GM12878 (cell line): ENCODE measurements at regions not wholly inside any gene's neighbourhood (a gene's known extent, or its start where the extent isn't known, plus 50 kb on each side); places are given as distances from the start of the nearest gene placed in this dataset.

Experiments
- ATAC-seq: fragments of 200-7000 bp; cut with Tn5 transposase; 3 replicates; pipeline ENCODE4 v1.9.1; 2020; ENCODE audit warnings: mild to moderate bottlenecking, moderate library complexity
- BruUV-seq: library from RNA; stranded (reverse); fragments of 400-500 nt; replicated peaks from 2 replicates; lab custom pipeline; 2021; lab: Mats Ljungman, UMichigan
- CTCF ChIA-PET: fragments of 300-600 bp; sonication (Branson Sonifier 250); formaldehyde crosslinking; extraction: SDS; loops from one replicate; lab custom pipeline; 2021; ENCODE audit warnings: inconsistent platforms; lab: Yijun Ruan, JAX
- POLR2A ChIA-PET: fragments of 350-600 bp; formaldehyde crosslinking; extraction: SDS; loops from one replicate; lab custom pipeline; 2021; ENCODE audit warnings: inconsistent platforms; lab: Charles Lee
- RAD21 ChIA-PET: fragments of 300-600 bp; sonication (Branson Sonifier 250); formaldehyde crosslinking; loops from one replicate; lab custom pipeline; 2023; ENCODE audit warnings: antibody characterized with exemption; ENCODE audit not compliant: unreplicated experiment; lab: Charles Lee
- SMC1A ChIA-PET: fragments of 300-600 bp; sonication (Branson Sonifier 250); formaldehyde crosslinking; loops from one replicate; lab custom pipeline; 2023; ENCODE audit not compliant: unreplicated experiment, uncharacterized antibody; lab: Charles Lee
- DNase-seq: peaks from one replicate; pipeline ENCODE4 v3.0.0-alpha.2; 2011; ENCODE audit warnings: low read depth, low spot score
- FAIRE-seq: peaks from 3 replicates; lab custom pipeline; 2011; peaks lifted over from hg19 to GRCh38; lab: Jason Lieb, UNC
- H2AFZ ChIP-seq: 2 replicates; pipeline ENCODE4 v1.6.0; 2011; ENCODE audit warnings: low read depth, low read length, control low read depth; ENCODE audit not compliant: control insufficient read depth
- H3K27ac ChIP-seq: 2 replicates; pipeline ENCODE4 v1.5.1; 2011; ENCODE audit warnings: control low read depth; ENCODE audit not compliant: control insufficient read depth, insufficient read depth
- H3K27me3 ChIP-seq, 2 experiments: replicated peaks in 1 of 2; 2 replicates each; pipeline versions ENCODE4 v1.6.0 to v1.6.1; 2011; ENCODE audit warnings: low read length in 1 of 2; ENCODE audit not compliant: control insufficient read depth in 2 of 2, insufficient read depth in 2 of 2
- H3K36me3 ChIP-seq, 2 experiments: 2 replicates each; pipeline ENCODE4 v1.5.1; 2011; ENCODE audit warnings: low read length in 1 of 2; ENCODE audit not compliant: control insufficient read depth in 2 of 2, insufficient read depth in 2 of 2
- H3K4me1 ChIP-seq: 2 replicates; pipeline ENCODE4 v1.6.1; 2011; ENCODE audit warnings: mild to moderate bottlenecking, low read length, moderate library complexity, mixed read lengths; ENCODE audit not compliant: control insufficient read depth, insufficient read depth
- H3K4me2 ChIP-seq: 2 replicates; pipeline ENCODE4 v1.6.0; 2011; ENCODE audit warnings: control low read depth; ENCODE audit not compliant: control insufficient read depth, insufficient read depth
- H3K4me3 ChIP-seq: fragments of 200-600 bp; sonication (generic); 2 replicates; pipeline ENCODE4 v1.5.1; 2016
- H3K79me2 ChIP-seq: 2 replicates; pipeline ENCODE4 v1.6.0; 2011; ENCODE audit warnings: low read length; ENCODE audit not compliant: control insufficient read depth, insufficient read depth
- H3K9ac ChIP-seq: 2 replicates; pipeline ENCODE4 v1.8.0; 2011; ENCODE audit warnings: low read length, control low read depth, mixed read lengths; ENCODE audit not compliant: control insufficient read depth, insufficient read depth
- H3K9me3 ChIP-seq: replicated peaks from 3 replicates; pipeline ENCODE4 v1.5.1; 2011; ENCODE audit warnings: mild to moderate bottlenecking, low read length; ENCODE audit not compliant: control insufficient read depth, insufficient read depth
- H4K20me1 ChIP-seq: 2 replicates; pipeline ENCODE4 v1.6.0; 2011; ENCODE audit not compliant: control insufficient read depth, insufficient read depth
- CBX3 ChIP-seq: fragments of 200-600 bp; sonication (generic); IDR thresholded peaks from 2 replicates; pipeline ENCODE4 v1.6.1; 2016; ENCODE audit warnings: low read depth, borderline replicate concordance
- CHD1 ChIP-seq: IDR thresholded peaks from 2 replicates; pipeline ENCODE4 v1.6.1; 2012; ENCODE audit warnings: low read depth, low read length, improper control_type of control experiment
- E2F4 ChIP-seq: IDR thresholded peaks from 2 replicates; pipeline ENCODE4 v1.6.1; 2012; ENCODE audit warnings: low read depth, low read length, improper control_type of control experiment
- EED ChIP-seq: sonication (generic); IDR thresholded peaks from 2 replicates; pipeline ENCODE4 v1.6.1; 2016; ENCODE audit warnings: antibody characterized with exemption, low read depth
- GATAD2B ChIP-seq: fragments of 450-650 bp; conservative IDR thresholded peaks from 2 replicates; pipeline ENCODE4 v1.6.1; 2017; ENCODE audit warnings: low read depth, mild to moderate bottlenecking, moderate library complexity
- JUND ChIP-seq: IDR thresholded peaks from 2 replicates; pipeline ENCODE4 v1.6.1; 2012; ENCODE audit warnings: low read depth, mild to moderate bottlenecking, low read length, improper control_type of control experiment, moderate library complexity
- KDM1A ChIP-seq: fragments of 200-600 bp; sonication (generic); IDR thresholded peaks from 2 replicates; pipeline ENCODE4 v1.6.1; 2016; ENCODE audit warnings: borderline replicate concordance
- MTA2 ChIP-seq: fragments of 450-650 bp; IDR thresholded peaks from 2 replicates; pipeline ENCODE4 v1.6.1; 2016; ENCODE audit warnings: low read depth, mild to moderate bottlenecking, moderate library complexity
- NR2C1 ChIP-seq: fragments of 450-650 bp; IDR thresholded peaks from 2 replicates; pipeline ENCODE4 v1.6.1; 2017; ENCODE audit warnings: antibody characterized with exemption, mild to moderate bottlenecking, moderate library complexity
- NR2F1 ChIP-seq: fragments of 450-650 bp; conservative IDR thresholded peaks from 2 replicates; pipeline ENCODE4 v1.6.1; 2017; ENCODE audit warnings: mild to moderate bottlenecking
- PAX8 ChIP-seq: fragments of 450-650 bp; IDR thresholded peaks from 2 replicates; pipeline ENCODE4 v1.6.1; 2017; ENCODE audit warnings: mild to moderate bottlenecking, moderate library complexity
- POLR2AphosphoS5 ChIP-seq: IDR thresholded peaks from 2 replicates; pipeline ENCODE4 v1.6.1; 2011; ENCODE audit warnings: mild to moderate bottlenecking, low read length, inconsistent platforms
- RELB ChIP-seq: fragments of 450-650 bp; IDR thresholded peaks from 2 replicates; pipeline ENCODE4 v1.6.1; 2017; ENCODE audit warnings: low read depth, mild to moderate bottlenecking, moderate library complexity
- ZNF622 ChIP-seq: fragments of 450-650 bp; IDR thresholded peaks from 2 replicates; pipeline ENCODE4 v1.6.1; 2017; ENCODE audit warnings: mild to moderate bottlenecking, inconsistent platforms
- in situ Hi-C: fragments of 300-500 bp; cut with MboI; formaldehyde crosslinking; loops from 9 replicates; pipeline ENCODE4 v1.14.3; 2018; ENCODE audit warnings: mixed read lengths
- intact Hi-C: fragments of 100-400 bp; cut with micrococcal nuclease; formaldehyde crosslinking; loops from one replicate; pipeline ENCODE4 v1.14.2; 2022; ENCODE audit not compliant: unreplicated experiment
- TF ChIP-seq, protein P1 (sequence below): IDR thresholded peaks from 2 replicates; pipeline ENCODE4 v1.6.1; 2011; ENCODE audit warnings: mild to moderate bottlenecking, low read depth, low read length, moderate library complexity; ENCODE audit not compliant: insufficient replicate concordance
- TF ChIP-seq, protein P2 (sequence below): fragments of 450-650 bp; conservative IDR thresholded peaks from 2 replicates; pipeline ENCODE4 v1.6.1; 2017; ENCODE audit warnings: mild to moderate bottlenecking, moderate library complexity
- TF ChIP-seq, protein P3 (sequence below): fragments of 450-650 bp; IDR thresholded peaks from 2 replicates; pipeline ENCODE4 v1.6.1; 2017; ENCODE audit warnings: mild to moderate bottlenecking, moderate library complexity

DNA sequence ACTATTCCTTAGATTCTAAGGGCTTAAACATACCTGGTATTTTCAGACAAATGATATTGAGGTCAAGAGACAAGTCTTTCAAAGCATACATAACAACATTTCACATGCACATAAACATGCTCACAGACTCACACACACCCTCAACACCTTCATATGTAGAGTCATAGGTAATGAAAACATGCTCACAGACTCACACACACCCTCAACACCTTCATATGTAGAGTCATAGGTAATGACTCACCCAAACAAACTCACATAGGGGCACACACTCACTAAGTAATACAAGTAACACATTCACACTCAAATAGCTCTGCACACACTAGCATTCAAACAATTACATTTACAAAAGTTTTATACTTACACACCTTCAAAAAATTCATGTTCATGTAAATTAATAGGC lies 975.5 kb downstream of the TMEM121 start:
- ATAC-seq: no peak
- Histone ChIP-seq H3K4me2 (no peak overlapping the region), H3K79me2 (no peaks in the 10 kb centered on the region), H3K36me3 (no peaks in the 10 kb centered on the region), H4K20me1 (no peaks in the 10 kb centered on the region), H2AFZ (no peak overlapping the region), H3K9me3 (no peaks in the 10 kb centered on the region), H3K27ac (no peak overlapping the region), H3K4me3 (no peak overlapping the region), H3K4me1 (no peaks in the 10 kb centered on the region), H3K27me3 (peaks cover under 1 to 5% of the 10 kb centered on the region in 2 experiments; a peak in 3 of 4 replicates), H3K9ac (no peak overlapping the region)
- POLR2A ChIA-PET: no interaction called here
- CTCF ChIA-PET: interaction anchor here (1.0 to 3.1 kb wide), 7 partner anchors 9 to 373 kb away, joined by 3 to 22 read pairs (median 4); no protein-coding TSS in a partner anchor
- DNase-seq: no peak
- RAD21 ChIA-PET: no interaction called here
- BruUV-seq: no TSS peak
- FAIRE-seq: no peak
- SMC1A ChIA-PET: interaction anchor here (1.1 kb wide), 1 partner anchor 28 kb away, joined by 3 read pairs; no protein-coding TSS in a partner anchor
- TF ChIP-seq MTA2: no peak
- TF ChIP-seq, protein P1, sequence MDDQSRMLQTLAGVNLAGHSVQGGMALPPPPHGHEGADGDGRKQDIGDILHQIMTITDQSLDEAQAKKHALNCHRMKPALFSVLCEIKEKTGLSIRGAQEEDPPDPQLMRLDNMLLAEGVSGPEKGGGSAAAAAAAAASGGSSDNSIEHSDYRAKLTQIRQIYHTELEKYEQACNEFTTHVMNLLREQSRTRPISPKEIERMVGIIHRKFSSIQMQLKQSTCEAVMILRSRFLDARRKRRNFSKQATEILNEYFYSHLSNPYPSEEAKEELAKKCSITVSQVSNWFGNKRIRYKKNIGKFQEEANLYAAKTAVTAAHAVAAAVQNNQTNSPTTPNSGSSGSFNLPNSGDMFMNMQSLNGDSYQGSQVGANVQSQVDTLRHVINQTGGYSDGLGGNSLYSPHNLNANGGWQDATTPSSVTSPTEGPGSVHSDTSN: no peak
- TF ChIP-seq, protein P2, sequence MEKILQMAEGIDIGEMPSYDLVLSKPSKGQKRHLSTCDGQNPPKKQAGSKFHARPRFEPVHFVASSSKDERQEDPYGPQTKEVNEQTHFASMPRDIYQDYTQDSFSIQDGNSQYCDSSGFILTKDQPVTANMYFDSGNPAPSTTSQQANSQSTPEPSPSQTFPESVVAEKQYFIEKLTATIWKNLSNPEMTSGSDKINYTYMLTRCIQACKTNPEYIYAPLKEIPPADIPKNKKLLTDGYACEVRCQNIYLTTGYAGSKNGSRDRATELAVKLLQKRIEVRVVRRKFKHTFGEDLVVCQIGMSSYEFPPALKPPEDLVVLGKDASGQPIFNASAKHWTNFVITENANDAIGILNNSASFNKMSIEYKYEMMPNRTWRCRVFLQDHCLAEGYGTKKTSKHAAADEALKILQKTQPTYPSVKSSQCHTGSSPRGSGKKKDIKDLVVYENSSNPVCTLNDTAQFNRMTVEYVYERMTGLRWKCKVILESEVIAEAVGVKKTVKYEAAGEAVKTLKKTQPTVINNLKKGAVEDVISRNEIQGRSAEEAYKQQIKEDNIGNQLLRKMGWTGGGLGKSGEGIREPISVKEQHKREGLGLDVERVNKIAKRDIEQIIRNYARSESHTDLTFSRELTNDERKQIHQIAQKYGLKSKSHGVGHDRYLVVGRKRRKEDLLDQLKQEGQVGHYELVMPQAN: no peak
- no peak for TF ChIP-seq E2F4
- TF ChIP-seq, protein P3, sequence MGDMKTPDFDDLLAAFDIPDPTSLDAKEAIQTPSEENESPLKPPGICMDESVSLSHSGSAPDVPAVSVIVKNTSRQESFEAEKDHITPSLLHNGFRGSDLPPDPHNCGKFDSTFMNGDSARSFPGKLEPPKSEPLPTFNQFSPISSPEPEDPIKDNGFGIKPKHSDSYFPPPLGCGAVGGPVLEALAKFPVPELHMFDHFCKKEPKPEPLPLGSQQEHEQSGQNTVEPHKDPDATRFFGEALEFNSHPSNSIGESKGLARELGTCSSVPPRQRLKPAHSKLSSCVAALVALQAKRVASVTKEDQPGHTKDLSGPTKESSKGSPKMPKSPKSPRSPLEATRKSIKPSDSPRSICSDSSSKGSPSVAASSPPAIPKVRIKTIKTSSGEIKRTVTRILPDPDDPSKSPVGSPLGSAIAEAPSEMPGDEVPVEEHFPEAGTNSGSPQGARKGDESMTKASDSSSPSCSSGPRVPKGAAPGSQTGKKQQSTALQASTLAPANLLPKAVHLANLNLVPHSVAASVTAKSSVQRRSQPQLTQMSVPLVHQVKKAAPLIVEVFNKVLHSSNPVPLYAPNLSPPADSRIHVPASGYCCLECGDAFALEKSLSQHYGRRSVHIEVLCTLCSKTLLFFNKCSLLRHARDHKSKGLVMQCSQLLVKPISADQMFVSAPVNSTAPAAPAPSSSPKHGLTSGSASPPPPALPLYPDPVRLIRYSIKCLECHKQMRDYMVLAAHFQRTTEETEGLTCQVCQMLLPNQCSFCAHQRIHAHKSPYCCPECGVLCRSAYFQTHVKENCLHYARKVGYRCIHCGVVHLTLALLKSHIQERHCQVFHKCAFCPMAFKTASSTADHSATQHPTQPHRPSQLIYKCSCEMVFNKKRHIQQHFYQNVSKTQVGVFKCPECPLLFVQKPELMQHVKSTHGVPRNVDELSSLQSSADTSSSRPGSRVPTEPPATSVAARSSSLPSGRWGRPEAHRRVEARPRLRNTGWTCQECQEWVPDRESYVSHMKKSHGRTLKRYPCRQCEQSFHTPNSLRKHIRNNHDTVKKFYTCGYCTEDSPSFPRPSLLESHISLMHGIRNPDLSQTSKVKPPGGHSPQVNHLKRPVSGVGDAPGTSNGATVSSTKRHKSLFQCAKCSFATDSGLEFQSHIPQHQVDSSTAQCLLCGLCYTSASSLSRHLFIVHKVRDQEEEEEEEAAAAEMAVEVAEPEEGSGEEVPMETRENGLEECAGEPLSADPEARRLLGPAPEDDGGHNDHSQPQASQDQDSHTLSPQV: no peak
- no peak for TF ChIP-seq KDM1A
- TF ChIP-seq NR2C1: no peak
- no peak for TF ChIP-seq RELB
- TF ChIP-seq GATAD2B: no peak
- no peak for TF ChIP-seq POLR2AphosphoS5
- TF ChIP-seq CBX3: no peak
- TF ChIP-seq CHD1: no peak
- TF ChIP-seq PAX8: no peak
- no peak for TF ChIP-seq NR2F1
- no peak for TF ChIP-seq ZNF622
- TF ChIP-seq JUND: no peak
- no peak for TF ChIP-seq EED
- intact Hi-C loops (no loop called here), in situ Hi-C loops (no loop called here)
